ENCODE measurements at regions not wholly inside any gene's neighbourhood (a gene's known extent, or its start where the extent isn't known, plus 50 kb on each side); places are given as distances from the start of the nearest gene placed in this dataset.
"Not testable (repeated sequence)": the region's sequence is repeated elsewhere in the genome, so short reads cannot be mapped to it uniquely, and the experiment has no call there.

DNA sequence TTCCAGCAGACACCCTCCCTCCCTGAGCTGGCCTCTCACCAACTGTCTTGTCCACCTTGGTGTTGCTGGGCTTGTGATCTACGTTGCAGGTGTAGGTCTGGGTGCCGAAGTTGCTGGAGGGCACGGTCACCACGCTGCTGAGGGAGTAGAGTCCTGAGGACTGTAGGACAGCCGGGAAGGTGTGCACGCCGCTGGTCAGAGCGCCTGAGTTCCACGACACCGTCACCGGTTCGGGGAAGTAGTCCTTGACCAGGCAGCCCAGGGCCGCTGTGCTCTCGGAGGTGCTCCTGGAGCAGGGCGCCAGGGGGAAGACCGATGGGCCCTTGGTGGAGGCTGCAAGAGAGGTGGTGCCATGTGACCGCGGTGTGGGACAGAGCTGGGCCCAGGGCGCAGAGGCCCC lies 118.1 kb downstream of the TMEM121 start:
- not testable (repeated sequence) for H3K9me3 ChIP-seq (ENCODE audit: low read depth, low read length)

DNA sequence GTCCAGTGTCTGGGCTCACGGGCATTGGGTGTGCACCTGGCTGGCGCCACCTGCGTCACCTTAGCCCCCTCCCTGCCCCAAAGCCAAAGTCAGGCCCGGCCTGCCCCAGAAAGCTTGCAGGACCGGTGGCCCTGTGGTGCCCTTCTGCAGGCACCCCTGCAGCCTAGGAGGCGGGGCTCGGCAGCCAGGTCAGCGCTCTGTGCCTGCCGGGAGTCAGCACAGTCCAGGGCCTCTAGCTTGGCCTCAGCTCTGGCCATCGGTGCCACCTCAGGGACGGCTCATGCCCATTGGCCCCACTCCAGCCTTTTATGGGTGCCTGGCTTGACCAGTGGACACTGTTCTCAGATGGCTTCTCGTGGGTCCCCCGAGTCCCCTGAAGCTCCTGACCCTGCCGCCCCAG lies 118.5 kb downstream of the TMEM121 start:
- not testable (repeated sequence) for DNase-seq (ENCODE audit: low read depth, low spot score)

More for the DNA sequence above, 118.1 kb downstream of the TMEM121 start:
- not testable (repeated sequence) for H3K27ac ChIP-seq; H3K4me3 ChIP-seq; DNase-seq (ENCODE audit: low read depth, low spot score); H3K36me3 ChIP-seq (ENCODE audit: insufficient read depth, low read length); H3K9ac ChIP-seq (ENCODE audit: insufficient read length)

DNA sequence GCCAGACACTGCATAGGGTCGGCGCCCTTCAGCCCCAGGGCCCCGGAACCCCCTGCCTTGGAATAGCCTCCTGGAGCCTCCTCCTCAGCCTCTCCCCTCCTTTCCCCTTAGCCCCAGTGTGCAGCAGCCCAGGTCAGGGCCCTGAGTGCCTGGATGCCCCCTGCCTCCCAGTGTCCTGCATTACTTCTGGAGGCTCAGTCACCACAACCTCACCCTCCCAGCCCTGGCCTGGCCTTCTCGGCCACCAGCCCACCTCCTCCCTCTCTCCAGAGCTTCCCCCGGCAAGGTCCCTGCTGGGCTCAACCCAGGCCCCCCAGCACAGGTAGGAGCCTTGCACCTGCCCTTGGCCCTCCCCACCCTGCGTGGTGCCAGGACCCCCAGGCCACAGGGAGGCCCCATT lies 119.0 kb downstream of the TMEM121 start:
- H3K9me3 ChIP-seq (ENCODE audit: low read depth, low read length); H3K9ac ChIP-seq (ENCODE audit: insufficient read length); H3K4me3 ChIP-seq; H3K27ac ChIP-seq; H3K36me3 ChIP-seq (ENCODE audit: insufficient read depth, low read length); DNase-seq (ENCODE audit: low read depth, low spot score): not testable (repeated sequence)

More for the DNA sequence above, 118.5 kb downstream of the TMEM121 start:
- not testable (repeated sequence) for H3K36me3 ChIP-seq (ENCODE audit: insufficient read depth, low read length); H3K9ac ChIP-seq (ENCODE audit: insufficient read length); H3K9me3 ChIP-seq (ENCODE audit: low read depth, low read length); H3K4me3 ChIP-seq; H3K27ac ChIP-seq

DNA sequence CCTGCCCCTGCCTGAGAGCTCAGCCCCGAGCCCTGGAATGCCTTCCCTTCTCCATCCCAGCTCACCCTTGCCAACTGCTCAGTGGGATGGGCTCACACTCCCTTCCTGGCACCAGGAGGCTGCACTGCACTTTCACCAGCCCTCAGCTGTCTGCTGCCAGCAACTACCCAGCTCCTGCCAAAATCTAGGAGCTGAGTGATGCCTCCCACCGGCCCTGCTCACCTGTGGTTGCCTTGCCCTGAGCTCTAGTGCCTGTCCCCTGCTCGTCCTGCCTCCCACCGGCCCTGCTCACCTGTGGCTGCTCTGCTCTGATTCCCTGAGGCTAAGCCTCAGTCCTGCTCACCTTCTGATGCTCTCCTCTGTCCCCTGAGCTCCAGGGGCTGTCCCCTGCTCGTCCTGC lies 119.8 kb downstream of the TMEM121 start:
- H3K4me3 ChIP-seq = no peak overlapping the region
- DNase-seq (ENCODE audit: low read depth, low spot score) = no peak
- H3K9ac ChIP-seq (ENCODE audit: insufficient read length) = no peak overlapping the region
- no peaks in the 10 kb centered on the region for H3K9me3 ChIP-seq (ENCODE audit: low read depth, low read length)
- TF ChIP-seq POLR2AphosphoS5 (IDR thresholded peaks at IDR 0.05; ENCODE audit: borderline replicate concordance, low read depth, low read length) (no peak), FOXP2 (optimal IDR thresholded peaks at IDR 0.05; ENCODE audit: control extremely low read depth, extremely low read length, insufficient read depth) (no peak), EZH2 (IDR thresholded peaks at IDR 0.05) (no peak)
- H3K36me3 ChIP-seq (ENCODE audit: insufficient read depth, low read length) = no peaks in the 10 kb centered on the region
- no peak overlapping the region for H3K27ac ChIP-seq

DNA sequence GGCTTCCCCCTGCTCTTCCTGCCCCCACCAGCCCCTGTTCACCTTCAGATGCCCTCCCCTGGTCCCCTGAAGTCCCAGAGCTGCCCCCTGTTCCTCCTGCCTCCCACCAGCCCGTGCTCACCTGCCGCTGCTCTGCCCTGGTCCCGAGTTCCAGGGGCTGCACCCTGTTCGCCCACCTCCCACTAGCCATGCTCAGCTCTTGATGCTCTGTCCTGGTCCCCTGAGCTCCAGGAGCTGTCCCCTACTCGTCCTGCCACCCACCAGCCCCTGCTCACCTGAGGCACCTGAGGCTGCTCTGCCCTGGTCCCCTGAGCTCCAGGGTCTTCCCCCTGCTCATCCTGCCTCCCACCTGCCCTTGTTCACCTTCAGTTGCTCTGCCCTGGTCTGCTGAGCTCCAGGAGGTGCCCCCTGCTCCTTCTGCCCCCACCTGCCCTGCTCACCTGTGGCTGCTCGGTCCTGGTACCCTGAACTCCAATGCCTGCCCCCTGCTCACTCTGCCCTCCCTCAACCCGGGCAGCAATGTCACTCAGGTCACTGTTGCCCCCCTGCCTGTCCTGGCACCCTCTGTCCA lies 120.4 kb downstream of the TMEM121 start:
- H3K27ac ChIP-seq; H3K9me3 ChIP-seq (ENCODE audit: low read depth, low read length); H3K9ac ChIP-seq (ENCODE audit: insufficient read length); DNase-seq (ENCODE audit: low read depth, low spot score); H3K36me3 ChIP-seq (ENCODE audit: insufficient read depth, low read length); H3K4me3 ChIP-seq: not testable (repeated sequence)

DNA sequence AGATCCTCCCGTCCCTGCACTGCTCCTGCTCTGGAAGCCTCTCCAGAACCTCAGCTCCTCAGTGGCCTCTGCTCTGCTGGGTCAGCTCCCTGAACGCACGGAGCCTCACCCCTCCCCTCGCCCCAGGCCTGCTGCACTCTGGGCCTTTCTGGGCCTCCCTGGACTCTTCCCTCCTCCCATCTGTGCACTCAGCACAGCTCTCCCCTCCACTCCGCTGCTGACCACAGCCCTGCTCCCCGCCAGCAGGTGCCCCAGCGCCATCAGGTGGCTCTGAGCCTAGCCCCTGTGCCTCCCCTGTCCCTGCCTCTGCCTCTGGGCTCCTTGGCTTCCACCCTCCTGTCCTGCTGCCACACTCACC lies 121.0 kb downstream of the TMEM121 start:
- H3K9ac ChIP-seq (ENCODE audit: insufficient read length); H3K27ac ChIP-seq; H3K4me3 ChIP-seq; DNase-seq (ENCODE audit: low read depth, low spot score); H3K36me3 ChIP-seq (ENCODE audit: insufficient read depth, low read length); H3K9me3 ChIP-seq (ENCODE audit: low read depth, low read length): not testable (repeated sequence)

DNA sequence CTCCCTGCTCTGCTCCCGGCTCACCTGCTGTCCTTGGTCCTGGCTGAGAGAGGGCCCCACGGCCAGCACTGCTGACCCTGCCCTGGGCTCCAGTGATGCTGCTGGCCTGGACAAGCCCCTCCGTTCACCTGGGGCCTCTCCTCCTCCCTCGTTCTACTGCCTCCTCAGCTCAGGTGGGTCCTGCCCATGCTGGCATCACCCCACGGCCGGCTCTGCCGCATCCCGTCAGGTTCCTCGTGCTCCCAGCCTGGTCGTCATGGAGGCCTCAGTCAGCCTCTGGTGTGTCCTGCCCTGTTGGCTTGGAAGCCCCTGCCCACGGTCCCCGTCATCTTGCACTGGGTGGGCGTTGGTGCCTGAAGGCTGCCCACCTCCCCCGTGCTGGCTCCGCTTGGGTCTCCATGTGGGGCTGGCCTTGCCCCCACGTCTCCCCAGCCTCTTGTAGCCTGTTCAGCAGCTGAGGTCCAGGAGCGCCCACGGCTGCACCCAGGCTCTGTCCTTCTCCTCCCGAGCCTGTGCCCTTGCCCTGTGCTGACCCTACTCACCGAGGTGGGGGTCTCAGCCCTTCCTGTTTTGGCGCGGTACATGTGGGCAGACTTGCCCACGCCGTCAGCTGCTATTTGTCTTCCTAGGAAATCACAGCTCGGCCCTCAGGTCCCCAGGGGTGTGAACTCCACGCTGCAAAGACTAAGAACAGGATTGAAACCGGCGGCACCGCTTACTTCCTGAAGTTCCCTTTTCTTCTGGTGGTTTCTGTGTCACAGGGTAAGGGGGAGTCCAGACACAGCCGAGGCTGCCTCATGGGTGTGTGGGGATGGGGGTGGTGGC lies 121.6 kb downstream of the TMEM121 start:
- TF ChIP-seq POLR2AphosphoS5 (IDR thresholded peaks at IDR 0.05; ENCODE audit: borderline replicate concordance, low read depth, low read length) (no peak), FOXP2 (optimal IDR thresholded peaks at IDR 0.05; ENCODE audit: control extremely low read depth, extremely low read length, insufficient read depth) (no peak), EZH2 (IDR thresholded peaks at IDR 0.05) (no peak)
- Histone ChIP-seq H3K27ac (no peak overlapping the region), H3K36me3 (ENCODE audit: insufficient read depth, low read length) (no peaks in the 10 kb centered on the region), H3K9ac (ENCODE audit: insufficient read length) (no peak overlapping the region), H3K4me3 (no peak overlapping the region), H3K9me3 (ENCODE audit: low read depth, low read length) (no peaks in the 10 kb centered on the region)
- DNase-seq (ENCODE audit: low read depth, low spot score) = no peak

DNA sequence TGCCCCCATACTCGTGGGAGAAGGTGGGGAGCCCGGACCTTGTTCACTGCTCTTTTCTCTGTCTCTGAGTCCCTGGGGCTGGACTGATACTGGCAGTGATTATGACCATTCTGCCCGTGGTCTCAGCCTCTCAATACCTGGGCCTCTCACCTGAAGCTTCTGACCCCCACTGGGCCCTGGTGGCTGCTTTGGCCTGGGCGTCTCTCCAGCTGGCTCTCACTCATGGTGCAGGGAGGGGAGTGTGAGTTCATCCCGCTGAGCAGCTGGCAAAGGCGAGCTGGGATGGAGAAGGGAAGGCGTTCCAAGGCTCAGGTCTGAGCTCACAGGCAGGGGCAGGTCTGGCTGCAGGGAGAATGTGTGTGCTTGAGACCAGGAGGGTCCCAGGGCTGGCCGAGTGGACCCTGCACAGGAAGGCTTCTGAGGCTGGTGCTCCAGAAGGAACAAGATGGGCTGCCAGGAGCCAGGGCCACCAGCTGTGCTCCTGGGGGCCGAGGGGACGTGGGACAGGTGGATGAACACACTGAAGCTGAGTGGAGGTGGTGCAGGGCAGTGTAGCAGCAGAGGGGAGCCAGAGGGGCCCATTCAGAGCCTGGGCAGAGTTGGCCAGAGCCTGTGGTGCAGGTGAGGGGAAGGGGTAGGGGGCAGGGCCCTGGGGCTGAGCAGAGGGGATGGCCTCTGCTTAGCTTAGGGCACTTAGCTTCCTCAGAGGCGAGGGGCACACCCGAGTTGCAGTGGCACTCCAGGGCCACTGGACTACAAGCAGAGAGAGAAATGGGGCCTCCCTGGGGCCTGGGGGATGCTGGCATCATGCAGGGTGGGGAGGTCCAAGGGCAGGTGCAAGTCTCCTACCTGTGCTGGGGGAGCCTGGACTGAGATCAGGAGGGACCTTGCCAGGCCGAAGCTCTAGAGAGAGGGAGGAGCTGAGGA lies 122.5 kb downstream of the TMEM121 start:
- H3K4me3 ChIP-seq; H3K36me3 ChIP-seq (ENCODE audit: insufficient read depth, low read length); DNase-seq (ENCODE audit: low read depth, low spot score); H3K9me3 ChIP-seq (ENCODE audit: low read depth, low read length); H3K9ac ChIP-seq (ENCODE audit: insufficient read length); H3K27ac ChIP-seq: not testable (repeated sequence)

DNA sequence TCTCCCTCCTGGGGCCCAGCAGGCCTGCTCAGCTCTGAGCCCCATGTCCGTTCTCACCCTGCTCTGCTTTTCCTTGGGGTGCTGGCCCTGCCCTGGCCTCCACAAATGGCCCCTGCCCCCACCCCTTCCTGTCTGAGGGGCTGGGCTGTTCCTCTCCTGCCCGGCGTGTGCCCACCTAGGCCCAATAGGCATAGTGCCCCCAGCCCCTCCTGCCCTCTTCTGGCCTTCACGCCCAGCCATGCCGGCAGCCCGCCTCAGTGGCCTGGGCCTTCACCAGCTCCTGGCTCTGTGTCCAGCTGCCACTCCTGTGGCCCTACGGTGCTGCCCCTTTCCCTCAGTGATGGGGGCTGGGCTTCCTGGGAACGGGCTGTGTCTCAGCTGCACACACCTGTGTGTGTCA lies 125.9 kb downstream of the TMEM121 start:
- H3K36me3 ChIP-seq (ENCODE audit: insufficient read depth, low read length); H3K4me3 ChIP-seq; H3K27ac ChIP-seq; H3K9ac ChIP-seq (ENCODE audit: insufficient read length); DNase-seq (ENCODE audit: low read depth, low spot score); H3K9me3 ChIP-seq (ENCODE audit: low read depth, low read length): not testable (repeated sequence)

DNA sequence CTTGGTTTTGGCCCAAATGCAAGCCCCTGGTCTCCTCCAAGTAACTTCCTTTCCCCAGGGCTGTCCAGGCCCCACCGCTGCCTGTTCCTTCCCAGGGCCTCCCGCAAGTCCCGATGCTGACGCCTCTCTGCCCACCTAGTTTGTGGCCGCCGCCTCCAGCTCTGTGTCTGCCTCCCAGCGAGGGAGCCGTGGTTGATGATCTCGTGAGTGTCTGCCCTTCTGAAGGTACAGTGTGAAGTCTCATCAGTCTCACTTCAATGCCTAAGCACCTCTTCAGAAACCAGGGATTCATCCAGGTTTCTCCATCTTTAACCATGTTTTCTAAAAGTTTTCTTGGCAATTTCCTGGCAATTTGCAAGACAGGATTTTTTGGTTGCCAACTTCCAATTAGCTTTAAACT lies 127.5 kb downstream of the TMEM121 start:
- not testable (repeated sequence) for H3K36me3 ChIP-seq (ENCODE audit: insufficient read depth, low read length); H3K9me3 ChIP-seq (ENCODE audit: low read depth, low read length); DNase-seq (ENCODE audit: low read depth, low spot score); H3K9ac ChIP-seq (ENCODE audit: insufficient read length); H3K27ac ChIP-seq; H3K4me3 ChIP-seq

DNA sequence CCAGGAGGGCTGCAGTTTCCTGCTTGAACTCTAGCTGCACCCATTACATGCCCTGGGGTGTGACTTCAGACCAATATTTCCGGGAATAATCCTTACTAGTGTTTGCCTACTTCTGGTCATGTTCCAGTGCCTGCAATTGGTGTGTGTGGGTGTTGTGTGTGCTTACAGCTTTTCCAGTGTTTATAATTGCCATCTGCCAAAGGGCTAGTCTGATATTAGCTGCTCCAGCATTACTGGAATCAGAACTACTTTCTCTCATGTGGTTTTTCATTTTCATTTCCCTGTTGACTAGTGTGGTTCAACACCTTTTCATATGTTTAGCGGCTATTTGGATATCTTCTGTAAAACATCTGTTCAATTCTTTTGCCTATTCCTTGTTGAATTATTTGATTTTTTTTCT lies 132.9 kb downstream of the TMEM121 start:
- H3K36me3 ChIP-seq (ENCODE audit: insufficient read depth, low read length); H3K27ac ChIP-seq; H3K4me3 ChIP-seq; H3K9ac ChIP-seq (ENCODE audit: insufficient read length); H3K9me3 ChIP-seq (ENCODE audit: low read depth, low read length); DNase-seq (ENCODE audit: low read depth, low spot score): not testable (repeated sequence)

Data from SK-N-MC (cell line).